ENCODE measurements at regions not wholly inside any gene's neighbourhood (a gene's known extent, or its start where the extent isn't known, plus 50 kb on each side); places are given as distances from the start of the nearest gene placed in this dataset.

- TF ChIP-seq CTCF (IDR thresholded peaks at IDR 0.05 in 2 of 3, conservative IDR thresholded peaks at IDR 0.05 in 1 of 3; ENCODE audit: borderline replicate concordance in 1 of 3, insufficient read depth in 1 of 3, low read depth in 2 of 3, low read length in 2 of 3) (no peak), CEBPB (IDR thresholded peaks at IDR 0.05; ENCODE audit: low read depth) (no peak), YY1 (IDR thresholded peaks at IDR 0.05; ENCODE audit: extremely low read depth, insufficient replicate concordance, low read depth, low read length) (no peak), ELF1 (IDR thresholded peaks at IDR 0.05; ENCODE audit: borderline replicate concordance, low read depth) (no peak), MAX (IDR thresholded peaks at IDR 0.05) (no peak), POLR2AphosphoS5 (IDR thresholded peaks at IDR 0.05; ENCODE audit: low read depth, low read length) (no peak), JUND (IDR thresholded peaks at IDR 0.05) (no peak), SP1 (IDR thresholded peaks at IDR 0.05; ENCODE audit: low read depth) (no peak), ZNF274 (IDR thresholded peaks at IDR 0.05; ENCODE audit: low read depth, low read length) (no peak)
These were observed 191.8 kb downstream of the TOMM20 start (continued) for GRCh38 chr1:234936612-234937389.

- no TSS peak for BruUV-seq (replicated peaks)
- TF ChIP-seq TCF7L2 (IDR thresholded peaks at IDR 0.05; ENCODE audit: borderline replicate concordance, extremely low read depth, insufficient read depth, insufficient read length) (no peak), ELF1 (IDR thresholded peaks at IDR 0.05; ENCODE audit: borderline replicate concordance, low read depth) (no peak), CTCF (IDR thresholded peaks at IDR 0.05 in 2 of 3, conservative IDR thresholded peaks at IDR 0.05 in 1 of 3; ENCODE audit: borderline replicate concordance in 1 of 3, insufficient read depth in 1 of 3, low read depth in 2 of 3, low read length in 2 of 3) (no peak), ATF3 (IDR thresholded peaks at IDR 0.05) (no peak), MAX (IDR thresholded peaks at IDR 0.05) (no peak), JUND (IDR thresholded peaks at IDR 0.05) (no peak), ZFX (IDR thresholded peaks at IDR 0.05) (no peak), POLR2A (IDR thresholded peaks at IDR 0.05; ENCODE audit: borderline replicate concordance, extremely low read depth, insufficient read depth, insufficient read length) (no peak)
- no peak overlapping the region for H3K27ac ChIP-seq (ENCODE audit: low read depth, low read length)
- no peak overlapping the region for H3K9ac ChIP-seq (ENCODE audit: low read length)
- no peaks in the 10 kb centered on the region for H3K9me3 ChIP-seq (ENCODE audit: control insufficient read depth in 1 of 2, insufficient read depth in 1 of 2, low read depth in 1 of 2, low read length in 2 of 2)
- H3K4me3 ChIP-seq (replicated peaks in 1 of 2; ENCODE audit: low read depth in 1 of 2, low read length in 2 of 2) = no peak overlapping the region
- H3K4me2 ChIP-seq (ENCODE audit: low read length) = no peak overlapping the region
- ChIA-PET POLR2A (no interaction called here), RAD21 (ENCODE audit: low non-redundant PET in 1 of 2, low total read pairs in 2 of 2, uncharacterized antibody in 2 of 2, unreplicated experiment in 2 of 2) (no interaction called here), CTCF (no interaction called here)
- H3K79me2 ChIP-seq (ENCODE audit: insufficient read depth, low read length) = no peaks in the 10 kb centered on the region
- no peaks in the 10 kb centered on the region for H3K36me3 ChIP-seq (ENCODE audit: control insufficient read depth in 1 of 2, insufficient read depth in 2 of 2, low read length in 2 of 2)
- H3K27me3 ChIP-seq (ENCODE audit: insufficient read depth, low read length) = no peaks in the 10 kb centered on the region; the same call in 1 of the 2 replicates
- ATAC-seq (no peak), DNase-seq (ENCODE audit: low read depth, low spot score) (no peak)
- intact Hi-C loops (cut with micrococcal nuclease) = no loop called here
- no peaks in the 10 kb centered on the region for H3K9me2 ChIP-seq (ENCODE audit: insufficient read depth)
- H2AFZ ChIP-seq (ENCODE audit: low read depth, low read length, poor library complexity, severe bottlenecking) = no peak overlapping the region
- no peaks in the 10 kb centered on the region for H4K20me1 ChIP-seq (ENCODE audit: insufficient read depth)
- peaks cover 0 to 4% of the 10 kb centered on the region in 2 experiments; a peak in 1 of 4 replicates for H3K4me1 ChIP-seq (ENCODE audit: control insufficient read depth in 1 of 2, insufficient read depth in 2 of 2, low read length in 2 of 2)
These were observed 194.0 kb downstream of the TOMM20 start for GRCh38 chr1:234934611-234935033.
